GM12878 (cell line): ENCODE measurements at regions not wholly inside any gene's neighbourhood (a gene's known extent, or its start where the extent isn't known, plus 50 kb on each side); places are given as distances from the start of the nearest gene placed in this dataset.

ENCODE experiments used
- ATAC-seq: fragments of 200-7000 bp; cut with Tn5 transposase; 3 replicates; pipeline ENCODE4 v1.9.1; 2020; ENCODE audit warnings: mild to moderate bottlenecking, moderate library complexity
- BruUV-seq: library from RNA; stranded (reverse); fragments of 400-500 nt; replicated peaks from 2 replicates; lab custom pipeline; 2021; lab: Mats Ljungman, UMichigan
- CTCF ChIA-PET: fragments of 300-600 bp; sonication (Branson Sonifier 250); formaldehyde crosslinking; extraction: SDS; loops from one replicate; lab custom pipeline; 2021; ENCODE audit warnings: inconsistent platforms; lab: Yijun Ruan, JAX
- POLR2A ChIA-PET: fragments of 350-600 bp; formaldehyde crosslinking; extraction: SDS; loops from one replicate; lab custom pipeline; 2021; ENCODE audit warnings: inconsistent platforms; lab: Charles Lee
- RAD21 ChIA-PET: fragments of 300-600 bp; sonication (Branson Sonifier 250); formaldehyde crosslinking; loops from one replicate; lab custom pipeline; 2023; ENCODE audit warnings: antibody characterized with exemption; ENCODE audit not compliant: unreplicated experiment; lab: Charles Lee
- SMC1A ChIA-PET: fragments of 300-600 bp; sonication (Branson Sonifier 250); formaldehyde crosslinking; loops from one replicate; lab custom pipeline; 2023; ENCODE audit not compliant: unreplicated experiment, uncharacterized antibody; lab: Charles Lee
- DNase-seq: peaks from one replicate; pipeline ENCODE4 v3.0.0-alpha.2; 2011; ENCODE audit warnings: low read depth, low spot score
- FAIRE-seq: peaks from 3 replicates; lab custom pipeline; 2011; peaks lifted over from hg19 to GRCh38; lab: Jason Lieb, UNC
- H2AFZ ChIP-seq: 2 replicates; pipeline ENCODE4 v1.6.0; 2011; ENCODE audit warnings: low read depth, low read length, control low read depth; ENCODE audit not compliant: control insufficient read depth
- H3K27ac ChIP-seq: 2 replicates; pipeline ENCODE4 v1.5.1; 2011; ENCODE audit warnings: control low read depth; ENCODE audit not compliant: control insufficient read depth, insufficient read depth
- H3K27me3 ChIP-seq, 2 experiments: replicated peaks in 1 of 2; 2 replicates each; pipeline versions ENCODE4 v1.6.0 to v1.6.1; 2011; ENCODE audit warnings: low read length in 1 of 2; ENCODE audit not compliant: control insufficient read depth in 2 of 2, insufficient read depth in 2 of 2
- H3K36me3 ChIP-seq, 2 experiments: 2 replicates each; pipeline ENCODE4 v1.5.1; 2011; ENCODE audit warnings: low read length in 1 of 2; ENCODE audit not compliant: control insufficient read depth in 2 of 2, insufficient read depth in 2 of 2
- H3K4me1 ChIP-seq: 2 replicates; pipeline ENCODE4 v1.6.1; 2011; ENCODE audit warnings: mild to moderate bottlenecking, low read length, moderate library complexity, mixed read lengths; ENCODE audit not compliant: control insufficient read depth, insufficient read depth
- H3K4me2 ChIP-seq: 2 replicates; pipeline ENCODE4 v1.6.0; 2011; ENCODE audit warnings: control low read depth; ENCODE audit not compliant: control insufficient read depth, insufficient read depth
- H3K4me3 ChIP-seq: fragments of 200-600 bp; sonication (generic); 2 replicates; pipeline ENCODE4 v1.5.1; 2016
- H3K79me2 ChIP-seq: 2 replicates; pipeline ENCODE4 v1.6.0; 2011; ENCODE audit warnings: low read length; ENCODE audit not compliant: control insufficient read depth, insufficient read depth
- H3K9ac ChIP-seq: 2 replicates; pipeline ENCODE4 v1.8.0; 2011; ENCODE audit warnings: low read length, control low read depth, mixed read lengths; ENCODE audit not compliant: control insufficient read depth, insufficient read depth
- H3K9me3 ChIP-seq: replicated peaks from 3 replicates; pipeline ENCODE4 v1.5.1; 2011; ENCODE audit warnings: mild to moderate bottlenecking, low read length; ENCODE audit not compliant: control insufficient read depth, insufficient read depth
- H4K20me1 ChIP-seq: 2 replicates; pipeline ENCODE4 v1.6.0; 2011; ENCODE audit not compliant: control insufficient read depth, insufficient read depth
- BMI1 ChIP-seq: fragments of 450-650 bp; IDR thresholded peaks from 2 replicates; pipeline ENCODE4 v1.6.1; 2016; ENCODE audit warnings: mild to moderate bottlenecking, moderate library complexity, borderline replicate concordance
- CREM ChIP-seq: IDR thresholded peaks from 2 replicates; pipeline ENCODE4 v1.6.1; 2014; ENCODE audit warnings: antibody characterized with exemption, low read depth
- E2F8 ChIP-seq: fragments of 450-650 bp; IDR thresholded peaks from 2 replicates; pipeline ENCODE4 v1.6.1; 2018; ENCODE audit warnings: mild to moderate bottlenecking, low read depth, moderate library complexity; ENCODE audit not compliant: partially characterized antibody
- FOXK2 ChIP-seq: fragments of 450-650 bp; IDR thresholded peaks from 2 replicates; pipeline ENCODE4 v1.6.1; 2017; ENCODE audit warnings: mild to moderate bottlenecking, moderate library complexity
- IRF3 ChIP-seq: fragments of 450-650 bp; IDR thresholded peaks from 2 replicates; pipeline ENCODE4 v1.6.1; 2014; ENCODE audit warnings: mild to moderate bottlenecking
- KDM1A ChIP-seq: fragments of 200-600 bp; sonication (generic); IDR thresholded peaks from 2 replicates; pipeline ENCODE4 v1.6.1; 2016; ENCODE audit warnings: borderline replicate concordance
- KLF5 ChIP-seq: fragments of 450-650 bp; IDR thresholded peaks from 2 replicates; pipeline ENCODE4 v1.6.1; 2014; ENCODE audit warnings: mild to moderate bottlenecking; ENCODE audit not compliant: partially characterized antibody
- NKRF ChIP-seq: fragments of 450-650 bp; conservative IDR thresholded peaks from 2 replicates; pipeline ENCODE4 v1.6.1; 2017; ENCODE audit warnings: mild to moderate bottlenecking, moderate library complexity
- NR2C1 ChIP-seq: fragments of 450-650 bp; IDR thresholded peaks from 2 replicates; pipeline ENCODE4 v1.6.1; 2017; ENCODE audit warnings: antibody characterized with exemption, mild to moderate bottlenecking, moderate library complexity
- RUNX3 ChIP-seq: IDR thresholded peaks from 2 replicates; pipeline ENCODE4 v1.6.1; 2012; ENCODE audit warnings: low read length, inconsistent platforms
- SKIL ChIP-seq: fragments of 450-650 bp; IDR thresholded peaks from 2 replicates; pipeline ENCODE4 v1.6.1; 2017; ENCODE audit warnings: mild to moderate bottlenecking, low read depth, inconsistent platforms; ENCODE audit not compliant: poor library complexity, severe bottlenecking
- SREBF2 ChIP-seq: IDR thresholded peaks from 2 replicates; pipeline ENCODE4 v1.6.1; 2012; ENCODE audit warnings: mild to moderate bottlenecking, low read length
- TCF7 ChIP-seq: IDR thresholded peaks from 2 replicates; pipeline ENCODE4 v1.6.1; 2014; ENCODE audit warnings: antibody characterized with exemption, borderline replicate concordance
- ZBTB40 ChIP-seq: fragments of 450-650 bp; IDR thresholded peaks from 2 replicates; pipeline ENCODE4 v1.6.1; 2016; ENCODE audit warnings: mild to moderate bottlenecking, moderate library complexity, borderline replicate concordance
- WGBS: methylation state at CpG from one replicate; pipeline ENCODE4 v1.1.6; 2016; ENCODE audit warnings: low lambda C conversion rate; ENCODE audit not compliant: insufficient replicate concordance, insufficient coverage; ENCODE audit errors: missing lambda C conversion rate; 5-methylcytosine and 5-hydroxymethylcytosine counted together
- in situ Hi-C: fragments of 300-500 bp; cut with MboI; formaldehyde crosslinking; loops from 9 replicates; pipeline ENCODE4 v1.14.3; 2018; ENCODE audit warnings: mixed read lengths
- intact Hi-C: fragments of 100-400 bp; cut with micrococcal nuclease; formaldehyde crosslinking; loops from one replicate; pipeline ENCODE4 v1.14.2; 2022; ENCODE audit not compliant: unreplicated experiment

- no peaks in the 10 kb centered on the region for H3K9me3 ChIP-seq
- DNase-seq (no peak), FAIRE-seq (no peak), ATAC-seq (no peak)
- intact Hi-C loops (no loop called here), in situ Hi-C loops (no loop called here)
- no peak overlapping the region for H3K9ac ChIP-seq
- H3K36me3 ChIP-seq = no peaks in the 10 kb centered on the region
- 0% methylated on average over 1 of the region's 1 CpG for WGBS
- no peak overlapping the region for H2AFZ ChIP-seq
- H3K4me2 ChIP-seq = no peak overlapping the region
- no peaks in the 10 kb centered on the region for H3K79me2 ChIP-seq
- H3K27ac ChIP-seq = no peak overlapping the region
- SMC1A ChIA-PET = no interaction called here
- BruUV-seq = no TSS peak
- H3K4me1 ChIP-seq = no peaks in the 10 kb centered on the region
- H4K20me1 ChIP-seq = no peaks in the 10 kb centered on the region
- H3K4me3 ChIP-seq = no peak overlapping the region
- RAD21 ChIA-PET = no interaction called here
- CTCF ChIA-PET = no interaction called here
- H3K27me3 ChIP-seq = no peaks in the 10 kb centered on the region; a peak in 1 of 4 replicates
- POLR2A ChIA-PET = no interaction called here
- no peak for TF ChIP-seq TCF7
- no peak for TF ChIP-seq NKRF
- no peak for TF ChIP-seq KDM1A
- no peak for TF ChIP-seq RUNX3
- TF ChIP-seq ZBTB40 = no peak
- TF ChIP-seq CREM = no peak
- no peak for TF ChIP-seq KLF5
- no peak for TF ChIP-seq FOXK2
- no peak for TF ChIP-seq E2F8
- no peak for TF ChIP-seq SREBF2
- no peak for TF ChIP-seq BMI1
- TF ChIP-seq IRF3 = no peak
- no peak for TF ChIP-seq NR2C1
- TF ChIP-seq SKIL = no peak
Measured at GRCh38 chr4:138734746-138735145, 280.8 kb upstream of the NOCT start.
